ENCODE measurements at regions not wholly inside any gene's neighbourhood (a gene's known extent, or its start where the extent isn't known, plus 50 kb on each side); places are given as distances from the start of the nearest gene placed in this dataset.
"Not testable (repeated sequence)": the region's sequence is repeated elsewhere in the genome, so short reads cannot be mapped to it uniquely, and the experiment has no call there.

GRCh38 chr4:167826281-167826680 is 266.1 kb upstream of the ANXA10 start:
- ATAC-seq (no peak), DNase-seq (no peak)
- no peak for TF ChIP-seq CTCF (IDR thresholded peaks at IDR 0.05)
- intact Hi-C loops (cut with DNase I, micrococcal nuclease) = no loop called here
- Histone ChIP-seq H3K9me3 (no peaks in the 10 kb centered on the region), H3K36me3 (ENCODE audit: low read depth) (no peaks in the 10 kb centered on the region), H3K4me1 (ENCODE audit: low read depth) (no peaks in the 10 kb centered on the region), H3K4me3 (no peak overlapping the region)

GRCh38 chr4:167831855-167832254 is 260.5 kb upstream of the ANXA10 start:
- no peak for ATAC-seq
- no peak overlapping the region for H3K4me3 ChIP-seq
- H3K36me3 ChIP-seq (ENCODE audit: low read depth) = no peaks in the 10 kb centered on the region
- intact Hi-C loops (cut with DNase I, micrococcal nuclease) = no loop called here
- H3K9me3 ChIP-seq = no peaks in the 10 kb centered on the region
- no peaks in the 10 kb centered on the region for H3K4me1 ChIP-seq (ENCODE audit: low read depth)
- DNase-seq = no peak
- TF ChIP-seq CTCF (IDR thresholded peaks at IDR 0.05) = no peak

- no peaks in the 10 kb centered on the region for H3K36me3 ChIP-seq (ENCODE audit: low read depth)
- DNase-seq (no peak), ATAC-seq (no peak)
- H3K9me3 ChIP-seq = no peaks in the 10 kb centered on the region
- H3K4me3 ChIP-seq = no peak overlapping the region
- intact Hi-C loops (cut with DNase I, micrococcal nuclease) = no loop called here
- no peaks in the 10 kb centered on the region for H3K4me1 ChIP-seq (ENCODE audit: low read depth)
- TF ChIP-seq CTCF (IDR thresholded peaks at IDR 0.05) = no peak
Observed at GRCh38 chr4:167838686-167839085, 253.7 kb upstream of the ANXA10 start.

- ATAC-seq (no peak), DNase-seq (no peak)
- intact Hi-C loops (cut with DNase I, micrococcal nuclease) = no loop called here
- H3K4me3 ChIP-seq = no peak overlapping the region
- H3K9me3 ChIP-seq = no peaks in the 10 kb centered on the region
- no peaks in the 10 kb centered on the region for H3K4me1 ChIP-seq (ENCODE audit: low read depth)
- no peak for TF ChIP-seq CTCF (IDR thresholded peaks at IDR 0.05)
- no peaks in the 10 kb centered on the region for H3K36me3 ChIP-seq (ENCODE audit: low read depth)
Observed at GRCh38 chr4:167842487-167842886, 249.8 kb upstream of the ANXA10 start.

GRCh38 chr4:167854881-167855280 is 237.5 kb upstream of the ANXA10 start:
- H3K4me3 ChIP-seq = no peak overlapping the region
- ATAC-seq (no peak), DNase-seq (no peak)
- TF ChIP-seq CTCF (IDR thresholded peaks at IDR 0.05) = no peak
- H3K9me3 ChIP-seq = no peaks in the 10 kb centered on the region
- H3K4me1 ChIP-seq (ENCODE audit: low read depth) = no peaks in the 10 kb centered on the region
- no peaks in the 10 kb centered on the region for H3K36me3 ChIP-seq (ENCODE audit: low read depth)
- intact Hi-C loops (cut with DNase I, micrococcal nuclease) = no loop called here

- H3K4me3 ChIP-seq; H3K36me3 ChIP-seq (ENCODE audit: low read depth); ATAC-seq; DNase-seq; H3K4me1 ChIP-seq (ENCODE audit: low read depth); H3K9me3 ChIP-seq; intact Hi-C loops (cut with DNase I, micrococcal nuclease): not testable (repeated sequence)
Observed at GRCh38 chr4:167858127-167858526, 234.2 kb upstream of the ANXA10 start.

Data from mucosa of descending colon (tissue), 3 donors.